H1 (cell line): ENCODE measurements at regions not wholly inside any gene's neighbourhood (a gene's known extent, or its start where the extent isn't known, plus 50 kb on each side); places are given as distances from the start of the nearest gene placed in this dataset.

Experiments
- CTCF ChIA-PET: fragments of 300-600 bp; sonication (Branson Sonifier 250); formaldehyde crosslinking; loops from one replicate; lab custom pipeline; 2021; ENCODE audit not compliant: partially characterized antibody; lab: Charles Lee
- POLR2A ChIA-PET: fragments of 300-600 bp; sonication (Branson Sonifier 250); formaldehyde crosslinking; loops from one replicate; lab custom pipeline; 2021; ENCODE audit warnings: inconsistent platforms; ENCODE audit not compliant: partially characterized antibody; lab: Charles Lee
- DNase-seq, 2 experiments: peaks; one replicate each; pipeline versions ENCODE4 v3.0.0 to v3.0.0-alpha.2; 2010 to 2022; ENCODE audit warnings: low spot score in 2 of 2, low read depth in 1 of 2, mixed read lengths in 1 of 2
- FAIRE-seq: peaks from 2 replicates; lab custom pipeline; 2011; peaks lifted over from hg19 to GRCh38; lab: Jason Lieb, UNC
- H2AFZ ChIP-seq: 2 replicates; pipeline ENCODE4 v1.8.1; 2012; ENCODE audit warnings: low read length, inconsistent platforms
- H2AK5ac ChIP-seq: 2 replicates; pipeline ENCODE4 v1.6.1; 2013; ENCODE audit warnings: low read depth, low read length
- H2BK120ac ChIP-seq: replicated peaks from 2 replicates; pipeline ENCODE3; 2013; ENCODE audit warnings: low read depth, low read length, inconsistent platforms
- H2BK12ac ChIP-seq: 2 replicates; pipeline ENCODE4 v1.6.1; 2013; ENCODE audit warnings: low read depth, low read length
- H2BK15ac ChIP-seq: 2 replicates; pipeline ENCODE4 v1.6.1; 2013; ENCODE audit warnings: low read length
- H2BK20ac ChIP-seq: 2 replicates; pipeline ENCODE4 v1.6.1; 2013; ENCODE audit warnings: low read length
- H2BK5ac ChIP-seq: 2 replicates; pipeline ENCODE4 v1.6.1; 2013; ENCODE audit warnings: low read depth, low read length
- H3K14ac ChIP-seq: 2 replicates; pipeline ENCODE4 v1.6.1; 2013; ENCODE audit warnings: inconsistent platforms; ENCODE audit not compliant: insufficient read length
- H3K18ac ChIP-seq: 2 replicates; pipeline ENCODE4 v1.6.1; 2013; ENCODE audit warnings: low read length; ENCODE audit errors: extremely low read depth
- H3K23ac ChIP-seq: 2 replicates; pipeline ENCODE4 v1.6.1; 2013; ENCODE audit warnings: inconsistent platforms; ENCODE audit not compliant: insufficient read length
- H3K23me2 ChIP-seq: 2 replicates; pipeline ENCODE4 v1.6.1; 2013; ENCODE audit warnings: low read depth, low read length
- H3K27ac ChIP-seq: 2 replicates; pipeline ENCODE4 v1.6.1; 2011; ENCODE audit warnings: low read depth, low read length, inconsistent platforms
- H3K27me3 ChIP-seq, 4 experiments: replicated peaks in 1 of 4; 1 replicate in 1 of 4; 2 replicates in 3 of 4; pipeline versions ENCODE4 v1.6.1 to v1.8.1; 2011 to 2013; ENCODE audit warnings: low read length in 3 of 4, mild to moderate bottlenecking in 3 of 4, inconsistent platforms in 2 of 4, mixed read lengths in 2 of 4, moderate library complexity in 1 of 4; ENCODE audit not compliant: control insufficient read depth in 3 of 4, insufficient read depth in 3 of 4; ENCODE audit errors: extremely low read depth in 1 of 4
- H3K36me3 ChIP-seq, 4 experiments: 2 replicates each; pipeline versions ENCODE4 v1.6.1 to v1.8.1; 2011 to 2013; ENCODE audit warnings: mild to moderate bottlenecking in 4 of 4, low read length in 3 of 4, moderate library complexity in 2 of 4, control low read depth in 1 of 4, inconsistent platforms in 1 of 4; ENCODE audit not compliant: insufficient read depth in 4 of 4, control insufficient read depth in 2 of 4
- H3K4ac ChIP-seq: replicated peaks from 2 replicates; pipeline ENCODE3; 2013; ENCODE audit warnings: low read length, low read depth, mixed read lengths, inconsistent platforms; ENCODE audit not compliant: insufficient read length
- H3K4me1 ChIP-seq, 4 experiments: replicated peaks in 1 of 4; 1 replicate in 1 of 4; 2 replicates in 3 of 4; pipeline versions ENCODE4 v1.6.1 to v1.8.1; 2011 to 2013; ENCODE audit warnings: low read length in 3 of 4, inconsistent platforms in 2 of 4, mixed read lengths in 1 of 4; ENCODE audit not compliant: insufficient read depth in 4 of 4, control insufficient read depth in 3 of 4
- H3K4me2 ChIP-seq, 2 experiments: 2 replicates each; pipeline versions ENCODE4 v1.6.1 to v1.8.1; 2011 to 2013; ENCODE audit warnings: low read depth in 2 of 2, low read length in 2 of 2, control low read depth in 1 of 2, inconsistent platforms in 1 of 2, mild to moderate bottlenecking in 1 of 2; ENCODE audit not compliant: insufficient read depth in 1 of 2
- H3K4me3 ChIP-seq, 4 experiments: fragments of 200-600, 300-600 bp in 1 of 4; sonication (generic), shearing (Covaris generic), sonication (Bioruptor Twin) in 1 of 4; 2 replicates each; pipeline versions ENCODE4 v1.5.1 to v1.8.1; 2011 to 2016; ENCODE audit warnings: low read length in 4 of 4, low read depth in 3 of 4, control low read depth in 2 of 4, inconsistent platforms in 2 of 4, mild to moderate bottlenecking in 2 of 4, mixed read lengths in 1 of 4, moderate library complexity in 1 of 4; ENCODE audit not compliant: insufficient read depth in 2 of 4; ENCODE audit errors: extremely low read depth in 1 of 4
- H3K56ac ChIP-seq: replicated peaks from 2 replicates; pipeline ENCODE3; 2013; ENCODE audit warnings: low read depth, mild to moderate bottlenecking, mixed read lengths, low read length, inconsistent platforms; ENCODE audit not compliant: insufficient read length
- H3K79me1 ChIP-seq: 2 replicates; pipeline ENCODE4 v1.6.1; 2013; ENCODE audit warnings: low read depth, low read length, control low read depth
- H3K79me2 ChIP-seq, 2 experiments: 2 replicates each; pipeline versions ENCODE4 v1.6.1 to v1.8.1; 2012 to 2013; ENCODE audit warnings: low read length in 2 of 2, mild to moderate bottlenecking in 2 of 2, inconsistent platforms in 1 of 2; ENCODE audit not compliant: insufficient read depth in 2 of 2, control insufficient read depth in 1 of 2
- H3K9ac ChIP-seq, 4 experiments: replicated peaks in 1 of 4; 1 replicate in 1 of 4; 2 replicates in 3 of 4; pipeline versions ENCODE4 v1.6.1 to v1.8.1; 2011 to 2013; ENCODE audit warnings: low read depth in 3 of 4, low read length in 3 of 4, control low read depth in 2 of 4, mild to moderate bottlenecking in 2 of 4, moderate library complexity in 2 of 4, inconsistent platforms in 1 of 4; ENCODE audit errors: extremely low read depth in 1 of 4
- H3K9me3 ChIP-seq, 2 experiments: 2 replicates each; pipeline versions ENCODE4 v1.6.1 to v1.8.1; 2012 to 2013; ENCODE audit warnings: mild to moderate bottlenecking in 2 of 2, moderate library complexity in 2 of 2, control low read depth in 1 of 2, inconsistent platforms in 1 of 2, low read depth in 1 of 2, low read length in 1 of 2, mixed read lengths in 1 of 2; ENCODE audit not compliant: insufficient read depth in 2 of 2
- H4K20me1 ChIP-seq, 2 experiments: replicated peaks in 1 of 2; 2 replicates each; pipeline versions ENCODE3 to v1.8.1; 2011 to 2013; ENCODE audit warnings: inconsistent platforms in 2 of 2, low read length in 2 of 2, mild to moderate bottlenecking in 1 of 2; ENCODE audit not compliant: insufficient read depth in 2 of 2, control insufficient read depth in 1 of 2
- H4K5ac ChIP-seq: 2 replicates; pipeline ENCODE4 v1.6.1; 2013; ENCODE audit warnings: low read length, low read depth, mixed read lengths, inconsistent platforms; ENCODE audit not compliant: insufficient read length
- H4K8ac ChIP-seq: 2 replicates; pipeline ENCODE4 v1.8.0; 2013; ENCODE audit warnings: mild to moderate bottlenecking, moderate library complexity, low read length, inconsistent platforms; ENCODE audit not compliant: insufficient read depth; ENCODE audit errors: extremely low read depth
- H4K91ac ChIP-seq: replicated peaks from 2 replicates; pipeline ENCODE3; 2013; ENCODE audit warnings: low read length, mixed read lengths, inconsistent platforms; ENCODE audit not compliant: insufficient read length
- BCL11A ChIP-seq, 2 experiments: IDR thresholded peaks; one replicate each; pipeline ENCODE4 v1.6.1; 2011; ENCODE audit warnings: low read depth in 2 of 2, low read length in 2 of 2, mild to moderate bottlenecking in 2 of 2
- CHD2 ChIP-seq: IDR thresholded peaks from 2 replicates; pipeline ENCODE4 v1.6.1; 2012; ENCODE audit warnings: low read length, improper control_type of control experiment

DNA sequence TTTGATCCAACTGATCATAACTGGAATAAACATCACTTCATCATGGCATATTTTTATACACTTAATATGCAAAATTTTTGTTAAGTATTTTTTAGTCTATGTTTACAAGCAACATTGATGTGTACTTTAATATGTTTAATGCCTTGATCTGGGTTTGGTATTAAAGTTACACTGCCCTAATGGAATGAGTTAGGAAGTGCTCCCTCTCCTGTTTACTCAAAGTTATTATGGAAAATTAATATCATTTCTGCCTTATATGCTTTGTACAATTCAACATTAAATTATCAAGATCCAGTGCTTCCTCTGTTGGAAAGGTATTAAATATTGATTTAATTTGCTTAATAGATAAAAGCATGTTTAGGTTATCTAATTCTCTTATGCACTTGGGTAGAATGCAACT, 927.3 kb upstream of the RAG2 start:
- DNase-seq (no peak), FAIRE-seq (no peak)
- no peaks in the 10 kb centered on the region for H3K79me1 ChIP-seq
- H3K9ac ChIP-seq: no peak overlapping the region
- no peaks in the 10 kb centered on the region for H3K36me3 ChIP-seq
- ChIA-PET POLR2A (no interaction called here), CTCF (no interaction called here)
- H2BK120ac ChIP-seq: no peak overlapping the region
- H3K79me2 ChIP-seq: no peaks in the 10 kb centered on the region
- H2AK5ac ChIP-seq: no peak overlapping the region
- H2BK15ac ChIP-seq: no peak overlapping the region
- H2AFZ ChIP-seq: no peak overlapping the region
- no peak overlapping the region for H2BK12ac ChIP-seq
- no peaks in the 10 kb centered on the region for H3K4me1 ChIP-seq
- H4K5ac ChIP-seq: no peak overlapping the region
- H3K4me3 ChIP-seq: no peak overlapping the region
- no peak overlapping the region for H2BK5ac ChIP-seq
- H3K9me3 ChIP-seq: peaks cover 13 to 14% of the 10 kb centered on the region in 2 experiments
- H4K8ac ChIP-seq: no peak overlapping the region
- no peak overlapping the region for H3K4ac ChIP-seq
- no peaks in the 10 kb centered on the region for H3K27me3 ChIP-seq
- H3K27ac ChIP-seq: no peak overlapping the region
- no peak overlapping the region for H3K4me2 ChIP-seq
- no peak overlapping the region for H2BK20ac ChIP-seq
- H3K18ac ChIP-seq: no peak overlapping the region
- H3K23ac ChIP-seq: no peak overlapping the region
- no peaks in the 10 kb centered on the region for H4K20me1 ChIP-seq
- no peaks in the 10 kb centered on the region for H3K23me2 ChIP-seq
- H3K14ac ChIP-seq: no peak overlapping the region
- TF ChIP-seq BCL11A (IDR thresholded peaks at IDR 0.05; ENCODE audit: low read depth in 2 of 2, low read length in 2 of 2) (no peak), CHD2 (no peak)
- H4K91ac ChIP-seq: no peak overlapping the region
- H3K56ac ChIP-seq: no peak overlapping the region
